SK-N-MC (cell line): ENCODE measurements at regions not wholly inside any gene's neighbourhood (a gene's known extent, or its start where the extent isn't known, plus 50 kb on each side); places are given as distances from the start of the nearest gene placed in this dataset.

Experiments
- EZH2 ChIP-seq: fragments of 200-600 bp; sonication (generic); IDR thresholded peaks from one replicate; pipeline ENCODE4 v1.6.1; 2017; ENCODE audit warnings: antibody characterized with exemption
- POLR2AphosphoS5 ChIP-seq: IDR thresholded peaks from 2 replicates; pipeline ENCODE4 v1.6.1; 2012; ENCODE audit warnings: mild to moderate bottlenecking, low read depth, low read length, borderline replicate concordance

- no peak for TF ChIP-seq EZH2
- no peak for TF ChIP-seq POLR2AphosphoS5
These were observed 53.2 kb upstream of the RAB4A start for GRCh38 chr1:229217716-229218115.
